HG03469 (cell line): ENCODE measurements at regions not wholly inside any gene's neighbourhood (a gene's known extent, or its start where the extent isn't known, plus 50 kb on each side); places are given as distances from the start of the nearest gene placed in this dataset.

Experiments
- ATAC-seq: cut with Tn5 transposase; IDR thresholded peaks from one replicate; pipeline ENCODE4 v1.9.1; 2021; ENCODE audit warnings: mild to moderate bottlenecking, moderate library complexity, moderate number of reproducible peaks; ENCODE audit not compliant: unreplicated experiment

DNA sequence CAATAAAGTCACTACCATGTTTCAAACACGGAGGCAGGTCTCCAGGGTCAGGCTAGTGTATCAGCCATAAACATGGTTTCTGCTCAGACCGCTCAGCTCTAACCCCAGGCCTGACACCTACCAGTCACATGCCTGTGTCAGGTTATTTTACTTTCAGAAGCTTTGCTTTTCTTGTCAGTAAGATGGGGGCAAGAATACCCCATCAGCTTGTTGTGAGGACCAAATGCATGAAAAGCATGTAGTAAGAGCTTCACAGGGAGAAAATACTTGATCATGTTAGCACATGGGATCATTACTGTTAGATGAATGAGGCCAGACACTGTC lies 65.2 kb upstream of the PIM1 start:
- ATAC-seq: no peak

DNA sequence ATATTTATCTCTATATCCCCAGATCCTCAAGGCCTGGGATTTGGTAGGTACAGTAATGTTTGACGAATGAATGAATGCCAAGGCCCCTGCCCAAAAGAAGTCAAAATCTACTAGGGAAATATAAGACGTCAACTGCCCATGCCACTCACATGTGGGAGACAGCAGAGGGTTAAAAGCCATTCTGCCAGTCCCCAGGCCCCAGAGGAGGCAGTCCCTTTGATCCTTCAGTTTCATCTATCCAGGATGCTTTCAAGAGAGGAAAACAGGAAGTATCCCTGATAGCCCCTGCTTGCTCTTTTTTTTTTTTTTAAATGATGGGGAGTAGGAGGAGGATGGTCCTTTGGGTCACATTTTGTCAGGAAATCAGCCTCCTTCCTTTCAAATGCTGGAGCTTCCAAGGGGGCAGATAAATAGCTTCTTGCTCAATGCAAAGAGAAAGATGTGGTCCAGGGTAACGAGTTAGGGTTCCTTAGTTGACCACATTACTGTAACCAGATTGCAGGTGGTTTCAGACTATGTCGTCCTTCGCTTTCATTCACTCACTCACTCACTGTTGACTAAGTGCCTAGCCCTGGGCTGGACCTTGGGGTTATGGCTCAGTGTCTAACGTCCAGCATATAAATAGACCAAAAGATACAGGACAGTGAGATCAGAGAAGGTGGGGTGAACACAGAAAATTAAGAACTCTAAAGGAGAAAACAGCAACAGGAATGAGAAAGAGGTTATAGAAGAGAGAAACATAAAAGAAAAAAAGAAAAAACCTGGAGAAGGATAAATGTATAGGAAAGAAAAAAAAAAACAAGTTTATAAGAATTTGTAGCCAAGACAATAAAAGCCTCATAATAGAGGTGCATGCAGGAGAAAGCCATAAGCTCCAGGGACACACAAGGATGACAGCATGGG lies 64.6 kb upstream of the PIM1 start:
- no peak for ATAC-seq

DNA sequence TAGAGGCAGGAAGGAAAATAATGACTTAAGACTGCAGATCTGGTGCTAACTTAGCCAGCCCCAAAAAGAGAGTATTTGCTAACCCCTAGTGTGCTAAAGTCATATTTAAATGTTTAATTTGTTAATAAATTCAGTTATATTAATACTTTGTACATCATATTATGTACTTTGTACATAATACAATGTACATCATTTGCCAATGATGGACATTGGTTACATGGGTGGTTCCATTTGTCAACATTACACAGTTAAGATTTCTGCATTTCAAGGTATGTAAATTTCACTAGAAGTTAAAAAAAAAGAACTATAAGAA lies 63.9 kb upstream of the PIM1 start:
- no peak for ATAC-seq

DNA sequence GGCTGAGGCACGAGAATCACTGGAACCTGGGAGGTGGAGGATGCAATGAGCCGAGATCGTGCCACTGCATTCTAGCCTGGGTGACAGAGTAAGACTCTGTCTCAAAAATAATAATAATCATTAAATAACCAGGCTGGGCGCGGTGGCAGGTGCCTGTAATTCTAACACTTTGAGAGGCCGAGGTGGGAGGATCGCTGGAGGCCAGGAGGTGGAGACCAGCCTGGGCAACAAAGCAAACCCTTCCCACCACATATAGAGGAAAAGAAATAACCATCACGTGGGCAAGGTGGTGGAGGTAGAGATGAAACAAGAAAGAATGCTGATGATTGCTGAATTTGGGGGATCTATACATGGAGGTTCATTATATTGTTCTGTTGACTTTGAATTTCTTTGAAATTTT lies 63.4 kb upstream of the PIM1 start:
- ATAC-seq: no peak

DNA sequence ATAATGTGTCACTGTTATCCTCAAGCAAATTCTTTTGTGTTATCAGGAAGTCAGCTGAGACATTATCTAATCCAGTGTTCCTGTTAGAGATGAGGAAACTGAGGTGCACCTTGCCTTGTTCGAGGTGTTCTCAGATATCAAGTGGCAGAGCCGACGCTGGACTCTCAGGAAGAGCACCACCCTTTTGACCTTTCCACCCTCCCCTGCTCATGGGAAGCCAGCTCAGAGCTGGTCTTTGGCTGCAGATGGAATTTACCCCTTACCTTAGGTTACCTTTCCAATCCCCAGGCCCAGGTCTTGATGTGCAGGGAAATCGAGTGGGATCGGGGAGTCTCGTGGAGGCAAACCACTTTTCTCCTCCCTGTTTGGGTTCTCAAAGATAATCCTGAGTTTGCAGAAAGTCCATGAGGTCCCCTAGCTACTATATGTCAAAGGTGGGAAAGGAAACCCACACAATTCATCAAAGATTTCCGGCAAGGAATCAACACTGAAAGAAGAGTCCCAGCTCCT lies 62.9 kb upstream of the PIM1 start:
- no peak for ATAC-seq

DNA sequence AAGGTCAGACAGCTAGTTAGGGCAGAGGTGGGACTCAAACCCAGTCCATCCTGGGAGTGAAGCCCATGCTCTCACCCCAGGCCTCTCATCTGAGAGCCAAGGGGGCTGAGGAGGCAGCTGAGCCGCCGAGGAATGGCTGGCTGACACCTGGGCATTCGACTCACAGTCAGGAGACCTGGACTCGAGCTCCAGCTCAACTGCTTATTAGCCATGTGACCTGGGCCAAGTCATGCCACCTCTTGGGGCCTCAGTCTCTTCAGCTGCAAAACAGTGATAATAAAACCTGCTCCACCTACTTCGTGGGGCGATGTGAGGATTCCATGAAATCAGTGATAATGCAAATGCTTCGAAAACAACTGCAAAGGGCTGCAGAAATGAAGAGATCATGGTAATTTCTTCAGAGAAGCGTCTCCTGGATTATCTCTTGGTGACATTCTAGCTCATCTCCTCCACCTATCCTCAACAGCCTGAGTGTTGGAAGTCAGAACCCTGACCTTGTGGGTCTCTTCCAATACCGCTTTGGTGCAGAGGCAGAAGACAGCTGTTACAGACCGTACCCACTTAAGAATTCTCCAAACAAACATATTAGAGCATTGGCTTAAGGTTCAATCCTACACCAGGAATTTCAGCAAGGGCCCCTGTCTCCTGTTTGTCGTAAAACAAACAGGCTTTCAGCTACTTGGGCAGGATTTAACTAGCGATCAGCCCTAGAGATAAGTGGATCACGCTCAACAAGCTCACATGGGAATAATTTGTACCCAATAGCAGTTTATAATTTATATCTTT lies 60.0 kb upstream of the PIM1 start:
- ATAC-seq: no peak

DNA sequence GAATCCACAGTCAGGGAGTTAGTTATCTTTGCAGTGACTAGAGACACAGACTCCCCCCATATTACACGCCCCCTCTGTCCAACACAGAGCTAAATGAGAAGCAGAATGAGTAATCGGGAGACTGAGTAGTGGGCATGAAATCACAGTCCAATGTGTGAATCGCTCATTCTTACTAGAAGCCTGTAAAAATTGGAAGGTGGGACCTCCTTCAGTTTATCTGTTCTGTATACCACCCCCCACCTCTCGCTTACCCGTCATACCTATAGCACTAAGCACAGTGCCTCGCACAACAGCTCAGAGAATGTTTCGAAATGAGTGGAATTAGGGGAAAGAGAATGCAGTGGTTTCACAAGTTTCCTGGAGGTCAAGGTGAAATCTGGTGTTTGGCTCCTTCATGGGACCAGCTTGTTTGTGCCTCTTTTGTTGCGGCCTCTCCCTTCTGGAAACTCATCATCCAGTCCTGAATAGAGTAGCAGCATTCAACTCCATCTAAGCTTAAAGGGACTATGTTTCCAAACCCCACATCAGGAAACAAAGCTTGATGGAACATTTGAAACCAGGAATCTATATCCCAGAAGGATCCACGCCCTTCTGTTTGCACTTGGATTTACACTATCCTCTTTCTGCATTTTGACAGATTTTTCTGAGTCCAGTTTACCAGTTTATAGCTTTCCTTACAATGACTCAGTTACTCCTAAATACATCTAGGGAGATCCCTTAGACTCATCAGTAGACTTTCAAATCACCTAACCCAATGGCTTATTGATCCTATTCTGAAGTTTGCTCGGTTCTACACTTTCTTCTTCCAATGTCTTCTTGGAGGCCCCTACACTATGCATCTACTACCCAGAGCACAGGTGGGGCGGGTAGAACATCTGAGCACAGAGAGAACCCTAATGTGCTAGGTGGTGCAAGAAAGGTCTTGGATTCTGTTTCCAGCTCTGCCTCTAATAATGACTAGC lies 59.2 kb upstream of the PIM1 start:
- no peak for ATAC-seq

DNA sequence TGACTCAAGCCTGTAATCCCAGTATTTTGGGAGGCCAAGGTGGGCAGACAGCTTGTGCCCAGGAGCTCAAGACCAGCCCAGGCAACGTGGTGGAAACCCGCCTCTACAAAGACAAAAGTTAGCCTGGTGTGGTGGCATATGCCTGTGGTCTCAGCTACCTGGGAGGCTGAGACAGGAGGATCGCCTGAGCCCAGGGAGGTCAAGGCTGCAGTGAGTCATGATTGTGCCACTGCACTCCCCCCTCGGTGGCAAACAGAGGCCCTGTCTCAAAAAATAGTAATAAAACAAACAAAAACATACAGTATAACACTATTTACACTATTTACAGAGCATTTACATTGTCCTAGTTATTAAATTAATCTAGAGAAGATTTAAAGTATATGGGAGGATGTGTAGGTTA lies 56.0 kb upstream of the PIM1 start:
- no peak for ATAC-seq

GRCh38 chr6:37114612-37115011 lies 55.3 kb upstream of the PIM1 start:
- no peak for ATAC-seq

DNA sequence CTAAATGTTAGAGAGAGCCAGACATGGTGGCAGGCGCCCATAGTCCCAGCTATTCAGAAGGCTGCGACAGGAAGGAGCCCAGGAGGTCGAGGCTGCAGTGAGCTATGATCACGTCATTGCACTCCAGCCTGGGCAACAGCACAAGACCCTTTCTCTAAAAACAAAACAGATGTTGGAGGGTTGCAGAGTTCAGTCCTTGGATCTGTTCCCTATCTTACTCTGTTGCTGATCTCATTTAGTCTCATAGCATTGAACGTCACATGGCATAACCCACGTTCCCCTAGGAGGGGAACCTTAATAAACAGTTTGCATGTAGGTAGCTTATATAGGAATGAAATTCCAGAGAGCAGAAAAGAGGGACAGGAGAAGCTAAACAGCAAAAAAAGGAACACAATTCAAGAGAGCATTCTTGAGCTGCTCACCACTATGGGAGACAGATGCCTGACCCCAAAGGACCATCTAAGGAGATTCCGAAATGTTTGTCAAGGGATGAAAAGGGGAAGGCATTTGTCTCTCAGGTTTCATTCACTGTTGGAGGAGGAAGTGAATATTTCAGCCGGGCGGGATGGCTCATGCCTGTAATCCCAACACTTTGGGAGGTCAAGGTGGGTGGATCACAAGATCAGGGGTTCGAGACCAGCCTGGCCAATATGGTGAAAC lies 54.6 kb upstream of the PIM1 start:
- ATAC-seq: no peak

DNA sequence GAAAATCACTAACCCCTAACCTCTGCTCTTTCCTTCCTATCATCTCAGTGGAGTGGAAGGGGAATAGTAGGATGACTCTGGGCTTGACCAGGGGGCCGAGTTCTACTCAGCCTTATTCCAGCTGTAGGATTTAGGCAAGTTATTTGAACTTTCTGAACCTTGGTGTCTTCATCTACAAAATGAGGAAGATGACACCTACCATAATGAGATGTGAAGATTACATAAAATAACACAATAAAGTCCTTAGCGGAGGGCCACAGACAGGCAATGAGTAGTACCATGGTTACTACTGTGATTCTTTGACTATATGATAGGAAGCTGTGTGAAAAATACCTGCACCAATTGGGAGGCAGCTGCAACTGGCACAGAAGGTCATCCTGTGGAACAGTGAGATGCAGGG lies 53.6 kb upstream of the PIM1 start:
- no peak for ATAC-seq

- ATAC-seq: no peak
Measured at GRCh38 chr6:37119387-37119886, 50.5 kb upstream of the PIM1 start.
